Muscle of leg (tissue), 3 donors: ENCODE measurements at regions not wholly inside any gene's neighbourhood (a gene's known extent, or its start where the extent isn't known, plus 50 kb on each side); places are given as distances from the start of the nearest gene placed in this dataset.

Experiments
- DNase-seq: peaks from one replicate; pipeline ENCODE4 v3.0.0; 2013
- H3K27ac ChIP-seq: one replicate; pipeline ENCODE4 v1.5.1; 2013; ENCODE audit warnings: mild to moderate bottlenecking, low read length, control low read depth
- H3K27me3 ChIP-seq: one replicate; pipeline ENCODE4 v1.6.1; 2013; ENCODE audit warnings: low read length; ENCODE audit not compliant: control insufficient read depth, insufficient read depth
- H3K36me3 ChIP-seq: one replicate; pipeline ENCODE4 v1.6.1; 2013; ENCODE audit warnings: low read length; ENCODE audit not compliant: control insufficient read depth, insufficient read depth
- H3K4me1 ChIP-seq: one replicate; pipeline ENCODE4 v1.6.1; 2013; ENCODE audit warnings: low read length; ENCODE audit not compliant: control insufficient read depth, insufficient read depth
- H3K4me3 ChIP-seq: one replicate; pipeline ENCODE4 v1.5.1; 2013; ENCODE audit warnings: low read length, control low read depth
- H3K9me3 ChIP-seq: replicated peaks from 2 replicates; pipeline ENCODE4 v1.6.1; 2013; ENCODE audit warnings: low read depth, low read length; ENCODE audit not compliant: control insufficient read depth
- WGBS: methylation state at CpG from one replicate; pipeline ENCODE4 v1.1.5; 2013; ENCODE audit warnings: missing lambda C conversion rate; ENCODE audit not compliant: insufficient coverage; 5-methylcytosine and 5-hydroxymethylcytosine counted together

- H3K4me1 ChIP-seq, result no peaks in the 10 kb centered on the region
- H3K9me3 ChIP-seq, result no peaks in the 10 kb centered on the region
- DNase-seq, result no peak
- H3K36me3 ChIP-seq, result no peaks in the 10 kb centered on the region
- no CpG with 5 or more reads among the region's 4 CpGs for WGBS
- H3K27me3 ChIP-seq, result no peaks in the 10 kb centered on the region
- H3K4me3 ChIP-seq, result no peak overlapping the region
- no peak overlapping the region for H3K27ac ChIP-seq
Observed at GRCh38 chr10:107718864-107719263, 554.4 kb upstream of the SORCS1 start.

GRCh38 chr10:107717046-107717445 lies 552.5 kb upstream of the SORCS1 start:
- no peak for DNase-seq
- H3K27me3 ChIP-seq, result no peaks in the 10 kb centered on the region
- H3K27ac ChIP-seq, result no peak overlapping the region
- H3K4me3 ChIP-seq, result no peak overlapping the region
- no CpG with 5 or more reads among the region's 2 CpGs for WGBS
- H3K36me3 ChIP-seq, result no peaks in the 10 kb centered on the region
- H3K4me1 ChIP-seq, result no peaks in the 10 kb centered on the region
- no peaks in the 10 kb centered on the region for H3K9me3 ChIP-seq

GRCh38 chr10:107715565-107715964 lies 551.1 kb upstream of the SORCS1 start:
- H3K4me3 ChIP-seq, result no peak overlapping the region
- no peak for DNase-seq
- no peaks in the 10 kb centered on the region for H3K9me3 ChIP-seq
- no CpG with 5 or more reads among the region's 3 CpGs for WGBS
- no peak overlapping the region for H3K27ac ChIP-seq
- H3K36me3 ChIP-seq, result no peaks in the 10 kb centered on the region
- no peaks in the 10 kb centered on the region for H3K4me1 ChIP-seq
- H3K27me3 ChIP-seq, result no peaks in the 10 kb centered on the region

- Histone ChIP-seq H3K27ac (no peak overlapping the region), H3K4me1 (no peaks in the 10 kb centered on the region), H3K27me3 (no peaks in the 10 kb centered on the region), H3K9me3 (no peaks in the 10 kb centered on the region), H3K36me3 (no peaks in the 10 kb centered on the region), H3K4me3 (no peak overlapping the region)
- DNase-seq, result no peak
- WGBS, result no CpG with 5 or more reads among the region's 1 CpG
Observed at GRCh38 chr10:107708981-107709380, 544.5 kb upstream of the SORCS1 start.

- Histone ChIP-seq H3K4me1 (no peaks in the 10 kb centered on the region), H3K27me3 (no peaks in the 10 kb centered on the region), H3K36me3 (no peaks in the 10 kb centered on the region), H3K27ac (no peak overlapping the region), H3K4me3 (no peak overlapping the region), H3K9me3 (no peaks in the 10 kb centered on the region)
- no CpG with 5 or more reads among the region's 1 CpG for WGBS
- no peak for DNase-seq
Observed at GRCh38 chr10:107706096-107706725, 541.7 kb upstream of the SORCS1 start.

- Histone ChIP-seq H3K36me3 (no peaks in the 10 kb centered on the region), H3K27ac (no peak overlapping the region), H3K27me3 (no peaks in the 10 kb centered on the region), H3K4me3 (no peak overlapping the region), H3K4me1 (no peaks in the 10 kb centered on the region), H3K9me3 (no peaks in the 10 kb centered on the region)
- no peak for DNase-seq
Observed at GRCh38 chr10:107701943-107702342, 537.4 kb upstream of the SORCS1 start.

GRCh38 chr10:107692072-107692471 lies 527.6 kb upstream of the SORCS1 start:
- Histone ChIP-seq H3K9me3 (peaks cover 2% of the 10 kb centered on the region), H3K4me3 (no peak overlapping the region), H3K36me3 (no peaks in the 10 kb centered on the region), H3K4me1 (no peaks in the 10 kb centered on the region), H3K27ac (no peak overlapping the region), H3K27me3 (no peaks in the 10 kb centered on the region)
- WGBS, result no CpG with 5 or more reads among the region's 1 CpG
- DNase-seq, result no peak

- Histone ChIP-seq H3K9me3 (peaks cover 2% of the 10 kb centered on the region), H3K27me3 (no peaks in the 10 kb centered on the region), H3K4me1 (no peaks in the 10 kb centered on the region), H3K36me3 (no peaks in the 10 kb centered on the region), H3K4me3 (no peak overlapping the region), H3K27ac (no peak overlapping the region)
- no peak for DNase-seq
- WGBS, result no CpG with 5 or more reads among the region's 2 CpGs
Observed at GRCh38 chr10:107689323-107689722, 524.8 kb upstream of the SORCS1 start.

- no CpG with 5 or more reads among the region's 2 CpGs for WGBS
Observed at GRCh38 chr10:107687701-107688100, 523.2 kb upstream of the SORCS1 start.

GRCh38 chr10:107686095-107686494 lies 521.6 kb upstream of the SORCS1 start:
- Histone ChIP-seq H3K9me3 (no peaks in the 10 kb centered on the region), H3K4me3 (no peak overlapping the region), H3K27me3 (no peaks in the 10 kb centered on the region), H3K36me3 (no peaks in the 10 kb centered on the region), H3K4me1 (no peaks in the 10 kb centered on the region), H3K27ac (no peak overlapping the region)
- DNase-seq, result peak; percentile 45
- WGBS, result 43% methylated on average over 1 of the region's 3 CpGs

More at GRCh38 chr10:107687701-107688100, 523.2 kb upstream of the SORCS1 start:
- no peaks in the 10 kb centered on the region for H3K4me1 ChIP-seq
- no peaks in the 10 kb centered on the region for H3K36me3 ChIP-seq
- no peaks in the 10 kb centered on the region for H3K9me3 ChIP-seq
- no peak for DNase-seq
- no peaks in the 10 kb centered on the region for H3K27me3 ChIP-seq
- H3K27ac ChIP-seq, result no peak overlapping the region
- no peak overlapping the region for H3K4me3 ChIP-seq

- H3K4me3 ChIP-seq, result no peak overlapping the region
- H3K27ac ChIP-seq, result no peak overlapping the region
- H3K4me1 ChIP-seq, result no peaks in the 10 kb centered on the region
- no peaks in the 10 kb centered on the region for H3K36me3 ChIP-seq
- H3K27me3 ChIP-seq, result no peaks in the 10 kb centered on the region
- DNase-seq, result no peak
- H3K9me3 ChIP-seq, result no peaks in the 10 kb centered on the region
Observed at GRCh38 chr10:107671960-107672359, 507.5 kb upstream of the SORCS1 start.
